Smooth muscle cell (in vitro differentiated cells): ENCODE measurements at regions not wholly inside any gene's neighbourhood (a gene's known extent, or its start where the extent isn't known, plus 50 kb on each side); places are given as distances from the start of the nearest gene placed in this dataset.

Source experiments
- DNase-seq: peaks from one replicate; lab custom pipeline; 2025; ENCODE audit not compliant: unreplicated experiment; lab: John Stamatoyannopoulos, UW
- H2AFZ ChIP-seq: fragments of 200-600 bp; sonication (generic); 2 replicates; pipeline ENCODE4 v1.6.0; 2016; ENCODE audit warnings: antibody characterized with exemption, low read depth, mild to moderate bottlenecking
- H3F3A ChIP-seq: fragments of 200-600 bp; sonication (generic); 2 replicates; pipeline ENCODE4 v1.6.0; 2017; ENCODE audit warnings: antibody characterized with exemption, low read depth
- H3K27ac ChIP-seq: fragments of 200-600 bp; sonication (generic); 2 replicates; pipeline ENCODE4 v1.5.1; 2016; ENCODE audit warnings: low read depth, mild to moderate bottlenecking
- H3K27me3 ChIP-seq: fragments of 200-600 bp; sonication (generic); 2 replicates; pipeline ENCODE4 v1.6.1; 2016; ENCODE audit warnings: low read depth, mild to moderate bottlenecking
- H3K36me3 ChIP-seq: fragments of 200-600 bp; sonication (generic); 2 replicates; pipeline ENCODE4 v1.5.1; 2016; ENCODE audit warnings: low read depth
- H3K4me1 ChIP-seq: fragments of 200-600 bp; sonication (generic); 2 replicates; pipeline ENCODE4 v1.5.1; 2016; ENCODE audit warnings: low read depth
- H3K4me2 ChIP-seq: fragments of 200-600 bp; sonication (generic); 2 replicates; pipeline ENCODE4 v1.6.0; 2016; ENCODE audit warnings: mild to moderate bottlenecking
- H3K4me3 ChIP-seq: fragments of 200-600 bp; sonication (generic); 2 replicates; pipeline ENCODE4 v1.5.1; 2016; ENCODE audit warnings: mild to moderate bottlenecking
- H3K79me2 ChIP-seq: fragments of 200-600 bp; sonication (generic); 2 replicates; pipeline ENCODE4 v1.6.0; 2016; ENCODE audit warnings: low read depth, mild to moderate bottlenecking
- H3K9ac ChIP-seq: fragments of 200-600 bp; sonication (generic); 2 replicates; pipeline ENCODE4 v1.6.0; 2016; ENCODE audit warnings: low read depth
- H3K9me3 ChIP-seq: fragments of 200-600 bp; sonication (generic); replicated peaks from 2 replicates; pipeline ENCODE4 v1.5.1; 2016; ENCODE audit warnings: low read depth
- H4K20me1 ChIP-seq: fragments of 200-600 bp; sonication (generic); 2 replicates; pipeline ENCODE4 v1.6.0; 2016; ENCODE audit warnings: low read depth
- CTCF ChIP-seq: fragments of 200-600 bp; sonication (generic); IDR thresholded peaks from 2 replicates; pipeline ENCODE4 v1.5.1; 2017; ENCODE audit warnings: borderline replicate concordance, mild to moderate bottlenecking, antibody characterized with exemption; ENCODE audit not compliant: insufficient read depth, poor library complexity, severe bottlenecking
- whole genome bisulfite sequencing: methylation state at CpG from one replicate; pipeline ENCODE4 v1.1.7; 2016; ENCODE audit warnings: low lambda C conversion rate; 5-methylcytosine and 5-hydroxymethylcytosine counted together

- DNase-seq = no peak
- WGBS = 86% methylated on average over 3 of the region's 3 CpGs
- Histone ChIP-seq H3K27ac (no peak overlapping the region), H2AFZ (no peak overlapping the region), H3K79me2 (no peaks in the 10 kb centered on the region), H3F3A (peaks cover 27% of the 10 kb centered on the region), H3K4me1 (no peaks in the 10 kb centered on the region), H3K9me3 (no peaks in the 10 kb centered on the region), H4K20me1 (no peaks in the 10 kb centered on the region), H3K27me3 (no peaks in the 10 kb centered on the region), H3K36me3 (no peaks in the 10 kb centered on the region), H3K9ac (no peak overlapping the region), H3K4me3 (no peak overlapping the region), H3K4me2 (no peak overlapping the region)
- no peak for TF ChIP-seq CTCF
Measured at GRCh38 chr14:25120261-25120660, 70.3 kb upstream of the STXBP6 start.

DNA sequence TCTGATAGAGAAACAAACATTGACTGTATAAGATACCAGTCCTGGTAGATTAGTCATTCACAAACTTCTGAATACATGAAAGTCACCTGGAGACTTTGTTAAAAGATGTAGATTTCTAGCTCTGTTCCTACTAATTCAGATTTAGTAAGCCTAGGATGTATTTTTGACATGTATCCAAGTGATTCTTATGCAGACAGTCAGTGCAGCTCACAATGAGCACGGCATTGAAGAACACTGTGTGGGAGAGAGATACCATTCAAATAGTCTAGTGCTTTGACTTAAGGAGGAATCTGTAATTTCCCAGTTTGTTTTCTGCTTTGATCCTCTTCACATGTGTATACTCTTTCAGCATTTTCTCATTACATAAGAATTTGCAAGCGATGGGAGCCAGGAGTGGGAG, 68.7 kb upstream of the STXBP6 start:
- H3K4me2 ChIP-seq = no peak overlapping the region
- H3K36me3 ChIP-seq = no peaks in the 10 kb centered on the region
- no peaks in the 10 kb centered on the region for H4K20me1 ChIP-seq
- no peaks in the 10 kb centered on the region for H3K9me3 ChIP-seq
- peaks cover 27% of the 10 kb centered on the region for H3F3A ChIP-seq
- H2AFZ ChIP-seq = no peak overlapping the region
- no peaks in the 10 kb centered on the region for H3K27me3 ChIP-seq
- H3K27ac ChIP-seq = no peak overlapping the region
- no peaks in the 10 kb centered on the region for H3K79me2 ChIP-seq
- no peak for DNase-seq
- H3K4me1 ChIP-seq = no peaks in the 10 kb centered on the region
- H3K9ac ChIP-seq = no peak overlapping the region
- 48% methylated on average over 2 of the region's 2 CpGs for WGBS
- TF ChIP-seq CTCF = no peak
- no peak overlapping the region for H3K4me3 ChIP-seq

DNA sequence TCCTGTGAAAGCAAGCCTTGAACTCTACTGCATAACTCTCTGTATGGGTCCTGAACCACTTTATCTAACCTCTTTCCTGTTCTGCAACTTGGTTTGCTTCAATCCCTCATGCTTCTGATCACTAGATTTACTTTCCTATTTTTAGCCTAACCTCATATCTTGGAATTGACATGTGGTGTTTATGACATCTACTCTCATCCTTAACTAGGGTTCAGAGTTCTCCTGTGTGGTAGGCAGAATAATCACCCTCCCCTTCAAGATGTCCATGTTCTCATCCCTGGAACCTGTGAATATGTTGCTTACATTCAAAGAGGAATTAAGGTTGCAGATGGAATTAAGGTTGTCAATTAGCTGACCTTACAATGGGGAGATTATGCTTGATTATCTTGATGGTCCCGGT, 67.4 kb upstream of the STXBP6 start:
- Histone ChIP-seq H3K4me3 (no peak overlapping the region), H3K79me2 (no peaks in the 10 kb centered on the region), H4K20me1 (no peaks in the 10 kb centered on the region), H2AFZ (no peak overlapping the region), H3K36me3 (no peaks in the 10 kb centered on the region), H3K27ac (no peak overlapping the region), H3K4me1 (no peaks in the 10 kb centered on the region), H3K4me2 (no peak overlapping the region), H3K9me3 (no peaks in the 10 kb centered on the region), H3K27me3 (no peaks in the 10 kb centered on the region), H3K9ac (no peak overlapping the region), H3F3A (peaks cover 17% of the 10 kb centered on the region)
- no peak for TF ChIP-seq CTCF
- WGBS = 100% methylated on average over 1 of the region's 1 CpG
- DNase-seq = no peak

DNA sequence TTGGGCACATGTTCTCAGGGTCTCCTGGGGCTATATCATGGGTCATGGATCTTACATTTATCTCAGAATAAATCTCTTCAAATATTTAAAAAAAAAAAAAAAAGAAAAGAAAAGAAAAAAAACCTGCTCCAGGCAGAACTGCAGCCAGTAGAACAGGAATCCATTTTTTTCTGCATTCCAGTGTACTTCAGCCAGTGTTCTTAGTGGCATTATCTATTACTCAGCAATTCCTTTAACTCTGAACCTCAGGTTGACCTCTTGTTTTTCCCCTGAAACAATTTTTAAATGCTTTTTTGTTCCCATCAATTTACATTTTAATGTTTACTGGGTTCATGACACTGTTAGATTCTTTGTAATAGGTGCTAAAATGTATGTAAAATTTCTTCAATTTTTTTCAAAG, 66.7 kb upstream of the STXBP6 start:
- Histone ChIP-seq H3K4me3 (no peak overlapping the region), H4K20me1 (no peaks in the 10 kb centered on the region), H3F3A (peaks cover 15% of the 10 kb centered on the region), H2AFZ (no peak overlapping the region), H3K9ac (no peak overlapping the region), H3K4me2 (peak overlapping the region; percentile 21), H3K27ac (peak overlapping the region; percentile 42), H3K27me3 (no peaks in the 10 kb centered on the region), H3K36me3 (no peaks in the 10 kb centered on the region), H3K79me2 (no peaks in the 10 kb centered on the region), H3K9me3 (no peaks in the 10 kb centered on the region), H3K4me1 (no peaks in the 10 kb centered on the region)
- DNase-seq = no peak
- no peak for TF ChIP-seq CTCF
